GM19467 (cell line): ENCODE measurements at regions not wholly inside any gene's neighbourhood (a gene's known extent, or its start where the extent isn't known, plus 50 kb on each side); places are given as distances from the start of the nearest gene placed in this dataset.

Experiments
- ATAC-seq: cut with Tn5 transposase; IDR thresholded peaks from one replicate; pipeline ENCODE4 v1.9.1; 2021; ENCODE audit warnings: mild to moderate bottlenecking, moderate library complexity; ENCODE audit not compliant: unreplicated experiment

DNA sequence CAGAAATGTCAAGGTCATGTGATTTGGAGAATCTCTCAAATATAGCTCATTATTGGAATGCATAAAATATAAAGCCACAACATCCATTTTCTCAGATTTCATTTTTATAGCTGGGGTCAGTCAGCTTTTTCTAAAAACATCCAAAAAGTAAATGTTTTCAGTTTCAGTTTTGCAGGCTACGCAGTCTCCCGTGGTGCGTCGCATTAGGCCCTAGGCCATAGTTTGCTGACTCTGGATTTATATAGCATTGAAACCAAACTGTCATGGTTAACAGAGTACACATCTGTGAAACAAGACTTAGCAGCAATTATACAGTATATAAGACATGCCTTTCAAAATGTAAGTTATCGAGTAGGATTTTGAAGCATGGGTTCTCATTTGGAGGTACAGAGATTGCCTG, 140.0 kb downstream of the IRS2 start:
- ATAC-seq, result no peak

GRCh38 chr13:109645831-109646230, 140.6 kb downstream of the IRS2 start:
- no peak for ATAC-seq

DNA sequence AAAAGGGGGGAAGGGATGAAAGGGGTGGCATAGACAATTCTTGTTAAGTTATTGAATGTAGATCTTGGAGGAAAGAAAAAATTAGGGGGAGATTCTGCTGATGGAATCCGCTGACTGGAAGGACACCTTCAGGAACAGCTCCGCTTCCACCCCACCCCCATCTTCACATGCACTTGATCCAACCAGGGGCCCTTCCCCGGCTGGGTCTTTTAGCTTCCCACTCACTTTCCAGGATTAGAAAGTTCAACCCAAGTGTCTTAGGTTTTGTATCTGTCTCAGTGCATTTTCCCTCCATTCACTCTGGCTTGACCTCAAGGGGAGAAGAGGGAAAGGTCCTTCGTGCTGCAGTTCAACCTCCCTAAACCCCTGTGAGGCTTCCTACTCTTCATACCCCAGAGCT, 141.4 kb downstream of the IRS2 start:
- no peak for ATAC-seq

GRCh38 chr13:109644069-109644750, 142.2 kb downstream of the IRS2 start:
- no peak for ATAC-seq

- no peak for ATAC-seq
Measured at GRCh38 chr13:109642358-109642757, 144.0 kb downstream of the IRS2 start.

GRCh38 chr13:109636736-109637135, 149.6 kb downstream of the IRS2 start:
- no peak for ATAC-seq

DNA sequence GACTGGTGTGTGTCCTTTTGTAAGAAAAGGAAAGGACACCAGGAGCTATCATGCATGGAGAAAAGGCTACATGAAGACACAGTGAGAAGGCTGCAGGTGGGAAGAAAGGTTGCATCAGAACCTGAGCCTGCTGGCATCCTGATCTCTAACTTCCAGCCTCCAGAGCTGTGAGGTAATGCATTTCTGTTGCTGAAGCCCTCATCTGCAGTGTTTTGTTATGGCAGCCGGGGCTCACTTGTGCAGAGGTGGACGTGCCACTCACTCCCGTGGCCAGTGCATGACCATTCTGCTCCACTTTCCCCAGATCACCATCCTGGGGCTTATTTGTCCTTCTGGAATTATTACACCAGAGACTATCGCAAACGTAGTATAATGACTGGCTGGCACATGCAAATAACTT, 155.3 kb downstream of the IRS2 start:
- no peak for ATAC-seq

DNA sequence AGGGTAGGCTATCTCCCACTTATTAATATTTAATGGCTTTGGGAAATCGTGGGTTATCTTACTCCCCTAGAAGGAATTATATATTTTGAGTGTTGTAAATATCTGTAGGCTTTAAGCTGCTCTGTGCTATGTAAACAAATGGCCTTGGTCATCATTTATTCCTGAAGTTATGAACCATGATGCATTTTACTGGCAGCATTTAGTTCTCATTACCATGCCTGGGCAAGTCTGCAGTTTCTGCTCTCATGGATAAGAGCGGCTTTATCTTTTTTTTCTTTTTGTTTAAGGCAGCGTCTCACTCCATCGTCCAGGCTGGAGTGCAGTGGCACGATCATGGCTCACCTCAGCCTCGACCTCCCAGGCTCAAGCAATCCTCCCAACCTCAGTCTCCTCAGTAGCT, 156.1 kb downstream of the IRS2 start:
- no peak for ATAC-seq

DNA sequence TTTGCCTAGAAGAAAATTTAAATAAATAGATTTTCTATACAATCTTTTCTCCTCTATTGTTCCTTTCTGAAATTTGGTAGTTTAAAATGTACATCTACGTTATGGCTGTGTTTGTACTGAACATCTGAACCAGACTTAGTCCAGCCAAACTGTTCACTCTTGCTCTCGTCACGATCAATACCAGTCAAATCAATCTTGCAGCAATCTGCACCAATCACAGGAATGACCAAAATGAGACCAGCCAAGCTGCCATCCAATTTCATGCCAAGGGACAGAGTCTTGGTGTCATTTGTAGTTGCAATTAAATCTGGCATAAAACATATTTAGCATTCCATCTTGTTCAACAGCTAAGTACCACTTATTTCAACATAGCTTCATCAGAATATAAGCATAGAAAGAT, 156.6 kb downstream of the IRS2 start:
- no peak for ATAC-seq

- ATAC-seq, result no peak
Measured at GRCh38 chr13:109628251-109628699, 158.1 kb downstream of the IRS2 start.

DNA sequence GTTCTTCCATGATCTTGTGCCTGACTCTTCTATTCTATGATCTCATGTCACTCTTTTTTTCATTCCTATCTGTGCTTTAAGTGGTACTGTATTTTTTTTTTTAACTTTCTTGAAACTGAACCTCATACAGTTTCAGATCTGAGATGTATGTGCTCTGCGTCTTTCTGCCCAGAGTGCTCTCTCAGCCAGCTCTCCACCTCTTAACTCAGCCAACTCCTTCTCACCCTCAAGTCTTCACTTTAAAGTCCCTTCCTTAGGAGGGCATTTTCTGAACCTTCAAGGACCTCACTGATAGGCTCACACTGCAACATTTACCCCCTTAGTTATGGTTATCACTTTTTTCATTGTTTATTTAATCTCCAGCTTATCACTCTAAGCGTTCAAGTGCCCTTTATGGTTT, 158.7 kb downstream of the IRS2 start:
- no peak for ATAC-seq

- ATAC-seq, result no peak
Measured at GRCh38 chr13:109626386-109627171, 159.8 kb downstream of the IRS2 start.

GRCh38 chr13:109625156-109625555, 161.2 kb downstream of the IRS2 start:
- no peak for ATAC-seq

DNA sequence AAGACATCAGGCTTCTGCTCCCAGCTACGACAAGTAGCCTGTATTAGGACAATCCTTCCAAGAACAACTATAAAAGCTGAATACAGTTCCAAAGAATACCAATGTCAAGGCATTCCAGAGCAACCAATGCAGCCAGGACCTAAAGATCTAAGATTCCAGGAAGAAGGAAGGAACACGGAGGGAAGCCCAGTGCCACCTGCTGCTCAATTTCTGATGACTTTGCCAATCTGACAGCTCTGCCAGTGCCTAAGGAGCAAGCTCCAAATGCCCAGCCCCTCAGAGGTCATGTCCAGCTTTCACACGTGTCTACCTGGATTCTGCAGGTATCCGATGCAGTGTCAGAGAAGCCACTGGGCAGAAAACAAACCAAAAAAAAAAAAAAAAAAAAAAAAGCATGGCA, 164.4 kb downstream of the IRS2 start:
- no peak for ATAC-seq

DNA sequence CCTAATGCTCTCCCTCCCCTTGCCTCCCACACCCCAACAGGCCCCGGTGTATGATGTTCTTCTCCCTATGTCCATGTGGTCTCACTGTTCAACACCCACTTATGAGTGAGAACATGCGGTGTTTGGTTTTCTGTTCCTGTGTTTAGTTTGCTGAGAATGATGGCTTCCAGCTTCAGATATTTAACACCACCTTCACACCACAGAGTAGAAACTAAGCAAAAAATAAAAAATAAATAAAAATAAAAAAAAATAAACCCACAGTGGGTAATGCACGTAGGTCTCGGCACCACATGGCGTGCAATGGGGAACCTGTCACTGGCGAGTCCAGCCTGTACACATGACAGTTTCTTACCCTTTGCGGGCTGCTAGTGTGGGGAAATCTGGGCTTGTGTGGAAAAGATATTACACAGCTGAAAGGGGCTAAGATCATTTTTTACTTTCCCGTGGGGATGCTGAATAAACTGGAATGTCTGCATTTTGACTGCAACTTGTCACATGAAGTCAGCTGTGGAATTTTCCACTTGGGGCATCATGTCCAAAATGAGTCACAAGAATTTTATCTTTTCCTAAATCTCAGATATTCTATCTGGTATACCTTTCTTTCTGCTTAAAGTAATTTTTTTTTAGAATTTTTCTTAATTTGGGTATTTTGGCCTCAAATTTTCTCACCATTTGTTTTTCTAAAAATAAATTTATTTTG, 170.5 kb downstream of the IRS2 start:
- ATAC-seq, result no peak

DNA sequence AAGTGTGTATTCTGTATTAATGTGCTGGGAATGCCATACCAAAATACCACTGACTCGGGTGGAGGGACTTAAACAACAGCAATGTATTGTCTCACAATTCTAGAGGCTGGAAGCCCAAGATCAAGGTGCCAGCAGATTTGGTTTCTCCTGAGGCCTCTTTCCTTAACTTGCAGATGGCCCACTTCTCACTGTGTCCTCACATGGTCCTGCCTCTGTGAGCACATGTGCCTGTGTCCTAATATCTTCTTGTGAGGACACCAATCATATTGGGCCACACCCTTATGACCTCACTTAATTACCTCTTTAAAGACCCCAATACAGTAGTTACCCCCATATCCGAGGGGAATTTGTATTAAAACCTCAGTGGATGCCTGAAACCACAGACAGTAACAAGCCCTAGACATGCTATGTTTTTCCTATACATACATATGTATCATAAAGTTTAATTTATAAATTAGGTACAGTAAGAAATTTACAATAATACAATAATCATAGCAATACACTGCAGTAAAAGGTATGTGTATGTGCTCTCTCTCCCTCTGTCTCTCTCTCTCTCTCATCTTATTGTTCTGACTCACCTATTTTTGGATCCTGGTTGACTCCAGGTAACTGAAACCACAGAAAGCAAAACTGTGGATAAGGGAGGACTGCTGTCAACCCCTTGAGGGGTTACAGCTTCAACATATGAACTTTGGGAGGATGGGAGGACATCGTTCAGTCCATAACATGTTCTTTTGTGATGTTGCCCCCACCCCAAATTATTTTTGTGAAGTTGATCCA, 174.3 kb downstream of the IRS2 start:
- no peak for ATAC-seq

- ATAC-seq, result no peak
Measured at GRCh38 chr13:109610517-109610916, 175.9 kb downstream of the IRS2 start.

GRCh38 chr13:109608503-109608902, 177.9 kb downstream of the IRS2 start:
- no peak for ATAC-seq

- no peak for ATAC-seq
Measured at GRCh38 chr13:109608059-109608458, 178.3 kb downstream of the IRS2 start.

GRCh38 chr13:109606520-109606919, 179.9 kb downstream of the IRS2 start:
- ATAC-seq, result no peak

- ATAC-seq, result no peak
Measured at GRCh38 chr13:109605846-109606245, 180.5 kb downstream of the IRS2 start.
